ENCODE measurements at regions not wholly inside any gene's neighbourhood (a gene's known extent, or its start where the extent isn't known, plus 50 kb on each side); places are given as distances from the start of the nearest gene placed in this dataset.
"Not testable (repeated sequence)": the region's sequence is repeated elsewhere in the genome, so short reads cannot be mapped to it uniquely, and the experiment has no call there.

GRCh38 chrX:131671735-131672134 is 127.9 kb downstream of the OR13H1 start:
- H3K27me3 Mint-ChIP-seq (ENCODE audit: unreplicated experiment), result no peaks in the 10 kb centered on the region
- no peak overlapping the region for H3K4me3 Mint-ChIP-seq (ENCODE audit: unreplicated experiment)
- no peaks in the 10 kb centered on the region for H3K36me3 Mint-ChIP-seq (ENCODE audit: unreplicated experiment)
- no peaks in the 10 kb centered on the region for H3K4me1 Mint-ChIP-seq (ENCODE audit: low read depth, unreplicated experiment)
- DNase-seq, result no peak
- no peak for TF ChIP-seq CTCF (IDR thresholded peaks at IDR 0.05; ENCODE audit: partially characterized antibody, unreplicated experiment)
- H3K27ac Mint-ChIP-seq (ENCODE audit: unreplicated experiment), result no peak overlapping the region
- no peaks in the 10 kb centered on the region for H3K9me3 Mint-ChIP-seq (ENCODE audit: unreplicated experiment)

DNA sequence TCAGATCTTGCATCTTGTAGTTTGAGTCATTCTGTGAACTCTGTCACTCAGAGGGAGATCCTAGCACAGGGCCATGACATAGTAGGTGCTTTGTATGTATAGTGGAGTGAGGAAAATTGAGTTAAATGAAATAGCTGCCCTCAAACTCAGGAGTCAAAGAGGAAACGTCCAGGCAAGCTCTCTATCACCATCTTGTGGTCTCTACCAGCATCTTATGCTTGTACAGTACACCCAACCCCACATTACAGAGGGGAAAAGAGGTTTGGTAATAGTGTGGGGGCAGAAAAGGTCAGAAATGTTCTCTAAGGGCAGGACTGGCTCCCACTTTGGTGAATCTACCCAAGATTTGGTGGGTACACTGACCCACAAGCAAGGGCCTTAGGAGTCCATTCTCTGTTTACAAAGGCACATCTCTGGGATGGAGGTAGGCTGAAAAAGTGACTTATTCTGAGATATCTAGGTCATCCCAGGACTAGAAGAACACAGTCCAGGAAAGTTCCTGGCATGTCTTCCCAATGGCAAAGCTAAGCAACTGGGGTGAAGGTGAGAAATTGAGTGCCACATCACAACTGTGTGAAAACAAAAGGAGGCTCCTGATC is 131.8 kb downstream of the OR13H1 start:
- H3K4me1 Mint-ChIP-seq (ENCODE audit: low read depth, unreplicated experiment), result no peaks in the 10 kb centered on the region
- TF ChIP-seq CTCF (IDR thresholded peaks at IDR 0.05; ENCODE audit: partially characterized antibody, unreplicated experiment), result peak; percentile 10
- no peaks in the 10 kb centered on the region for H3K36me3 Mint-ChIP-seq (ENCODE audit: unreplicated experiment)
- H3K4me3 Mint-ChIP-seq (ENCODE audit: unreplicated experiment), result no peak overlapping the region
- no peak overlapping the region for H3K27ac Mint-ChIP-seq (ENCODE audit: unreplicated experiment)
- H3K27me3 Mint-ChIP-seq (ENCODE audit: unreplicated experiment), result no peaks in the 10 kb centered on the region
- H3K9me3 Mint-ChIP-seq (ENCODE audit: unreplicated experiment), result peaks cover 1% of the 10 kb centered on the region
- no peak for DNase-seq

DNA sequence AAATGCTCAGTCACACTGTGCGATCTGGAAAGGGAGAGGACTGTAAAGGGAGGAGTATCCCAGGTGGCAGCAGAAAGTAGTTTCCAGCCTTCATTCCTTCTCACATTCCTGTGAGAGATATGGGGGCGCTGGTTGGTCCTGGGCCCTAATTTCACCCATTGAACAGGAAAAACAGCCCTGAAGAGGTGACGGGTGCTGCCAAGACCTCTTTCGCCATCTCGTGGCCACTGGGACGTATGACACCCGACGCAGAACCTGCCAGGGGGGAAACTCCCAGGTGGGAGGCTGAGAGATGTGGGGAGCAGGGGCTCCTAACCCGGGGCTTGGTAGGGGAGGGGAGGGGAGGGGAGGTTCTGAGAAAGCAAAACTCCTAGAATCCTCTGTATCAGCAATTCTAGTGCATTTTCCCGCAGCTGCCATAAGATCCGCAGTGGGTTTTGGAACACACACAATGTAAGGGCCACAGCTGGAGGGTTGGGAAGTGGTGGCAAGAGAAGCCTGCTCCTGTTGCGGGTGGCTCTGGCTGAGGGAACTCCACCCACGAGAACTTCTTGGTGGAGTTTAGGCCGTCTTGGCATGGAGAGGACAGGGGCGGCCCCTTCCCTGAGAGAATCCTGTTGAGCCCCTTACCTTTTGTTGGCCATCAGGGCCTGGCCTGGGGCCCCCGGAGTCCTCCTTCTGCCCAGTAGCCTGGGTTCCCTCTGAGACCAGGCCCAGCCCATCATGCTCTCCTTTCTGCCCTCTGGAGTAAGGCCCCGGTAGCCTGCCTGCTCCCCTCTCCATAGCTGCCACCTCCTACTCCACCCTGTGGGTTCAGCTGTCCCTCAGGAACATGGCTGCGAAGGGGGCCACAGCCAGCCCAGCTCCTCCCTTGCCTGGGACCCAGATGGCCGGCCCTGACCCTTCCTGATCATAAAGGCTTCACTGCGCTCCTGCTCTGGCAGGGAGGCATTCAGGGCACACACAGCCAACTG is 134.1 kb downstream of the OR13H1 start:
- peak; percentile 60 for TF ChIP-seq CTCF (IDR thresholded peaks at IDR 0.05; ENCODE audit: partially characterized antibody, unreplicated experiment)
- H3K27me3 Mint-ChIP-seq (ENCODE audit: unreplicated experiment), result no peaks in the 10 kb centered on the region
- no peaks in the 10 kb centered on the region for H3K36me3 Mint-ChIP-seq (ENCODE audit: unreplicated experiment)
- peaks cover 1% of the 10 kb centered on the region for H3K9me3 Mint-ChIP-seq (ENCODE audit: unreplicated experiment)
- no peak overlapping the region for H3K4me3 Mint-ChIP-seq (ENCODE audit: unreplicated experiment)
- H3K4me1 Mint-ChIP-seq (ENCODE audit: low read depth, unreplicated experiment), result no peaks in the 10 kb centered on the region
- DNase-seq, result peak; percentile 49
- H3K27ac Mint-ChIP-seq (ENCODE audit: unreplicated experiment), result no peak overlapping the region

- not testable (repeated sequence) for H3K9me3 Mint-ChIP-seq (ENCODE audit: unreplicated experiment); H3K27me3 Mint-ChIP-seq (ENCODE audit: unreplicated experiment); DNase-seq; H3K4me1 Mint-ChIP-seq (ENCODE audit: low read depth, unreplicated experiment); H3K4me3 Mint-ChIP-seq (ENCODE audit: unreplicated experiment); H3K36me3 Mint-ChIP-seq (ENCODE audit: unreplicated experiment); H3K27ac Mint-ChIP-seq (ENCODE audit: unreplicated experiment)
These were observed 138.9 kb downstream of the OR13H1 start for GRCh38 chrX:131682735-131683134.

GRCh38 chrX:131693359-131693758 is 149.5 kb downstream of the OR13H1 start:
- no peaks in the 10 kb centered on the region for H3K4me1 Mint-ChIP-seq (ENCODE audit: low read depth, unreplicated experiment)
- H3K36me3 Mint-ChIP-seq (ENCODE audit: unreplicated experiment), result peaks cover 13% of the 10 kb centered on the region
- no peak for TF ChIP-seq CTCF (IDR thresholded peaks at IDR 0.05; ENCODE audit: partially characterized antibody, unreplicated experiment)
- DNase-seq, result no peak
- H3K27me3 Mint-ChIP-seq (ENCODE audit: unreplicated experiment), result no peaks in the 10 kb centered on the region
- no peak overlapping the region for H3K4me3 Mint-ChIP-seq (ENCODE audit: unreplicated experiment)
- no peaks in the 10 kb centered on the region for H3K9me3 Mint-ChIP-seq (ENCODE audit: unreplicated experiment)
- no peak overlapping the region for H3K27ac Mint-ChIP-seq (ENCODE audit: unreplicated experiment)

DNA sequence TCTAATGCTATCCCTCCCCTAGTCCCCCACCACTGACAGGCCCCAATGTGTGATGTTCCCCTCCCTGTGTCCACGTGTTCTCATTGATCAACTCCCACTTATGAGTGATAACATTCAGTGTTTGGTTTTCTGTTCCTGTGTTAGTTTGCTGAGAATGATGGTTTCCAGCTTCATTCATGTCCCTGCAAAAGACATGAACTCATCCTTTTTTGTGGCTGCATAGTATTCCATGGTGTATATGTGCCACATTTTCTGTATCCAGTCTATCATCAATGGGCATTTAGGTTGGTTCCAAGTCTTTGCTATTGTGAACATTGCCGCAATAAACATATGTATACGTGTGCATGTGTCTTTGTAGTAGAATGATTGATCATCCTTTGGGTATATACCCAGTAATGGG is 153.1 kb downstream of the OR13H1 start:
- not testable (repeated sequence) for H3K27ac Mint-ChIP-seq (ENCODE audit: unreplicated experiment); DNase-seq; H3K4me1 Mint-ChIP-seq (ENCODE audit: low read depth, unreplicated experiment); H3K4me3 Mint-ChIP-seq (ENCODE audit: unreplicated experiment); H3K27me3 Mint-ChIP-seq (ENCODE audit: unreplicated experiment); H3K36me3 Mint-ChIP-seq (ENCODE audit: unreplicated experiment); H3K9me3 Mint-ChIP-seq (ENCODE audit: unreplicated experiment)
